Erythroblast (primary cell): ENCODE measurements at regions not wholly inside any gene's neighbourhood (a gene's known extent, or its start where the extent isn't known, plus 50 kb on each side); places are given as distances from the start of the nearest gene placed in this dataset.

Experiments
- GATA1 ChIP-seq: IDR thresholded peaks from 2 replicates; pipeline ENCODE4 v1.6.1; 2011; ENCODE audit warnings: low read depth, mild to moderate bottlenecking, control low read depth, low read length, moderate library complexity
- POLR2A ChIP-seq: IDR thresholded peaks from 2 replicates; pipeline ENCODE4 v1.6.1; 2011; ENCODE audit warnings: mild to moderate bottlenecking, low read length

DNA sequence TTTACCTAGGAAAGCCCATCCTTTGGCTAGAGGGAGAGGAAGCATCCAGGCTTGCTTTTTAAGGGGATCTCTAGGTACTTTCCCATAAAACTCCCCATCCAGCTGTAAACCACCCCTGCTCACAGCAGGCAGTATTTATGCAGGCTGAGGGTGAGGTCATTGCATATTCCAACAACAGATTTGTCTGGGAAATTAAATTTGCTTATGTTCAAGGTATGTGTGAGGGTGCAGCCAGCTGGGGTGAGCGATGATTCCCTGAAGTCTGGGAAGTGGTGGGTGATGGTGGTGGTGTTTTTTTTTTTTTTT lies 96.3 kb upstream of the C1QTNF9B start:
- TF ChIP-seq POLR2A, result no peak
- no peak for TF ChIP-seq GATA1
